ENCODE measurements at regions not wholly inside any gene's neighbourhood (a gene's known extent, or its start where the extent isn't known, plus 50 kb on each side); places are given as distances from the start of the nearest gene placed in this dataset.
"Not testable (repeated sequence)": the region's sequence is repeated elsewhere in the genome, so short reads cannot be mapped to it uniquely, and the experiment has no call there.

- H3K4me3 ChIP-seq (ENCODE audit: low read depth, poor library complexity, severe bottlenecking) = no peak overlapping the region
- WGBS, 2 donors = 88 to 96% methylated on average over 1 of the region's 1 CpG
- TF ChIP-seq CTCF (IDR thresholded peaks at IDR 0.05) (no peak), POLR2A (IDR thresholded peaks at IDR 0.05) (no peak)
- DNase-seq (ENCODE audit: low spot score in 2 of 2) = no peak
- intact Hi-C loops (cut with DNase I; ENCODE audit: low total_unique reads) = no loop called here
Observed at GRCh38 chr12:85626001-85626783, 210.0 kb downstream of the RASSF9 start.

- TF ChIP-seq POLR2A (IDR thresholded peaks at IDR 0.05) (no peak), CTCF (IDR thresholded peaks at IDR 0.05) (no peak)
- intact Hi-C loops (cut with DNase I; ENCODE audit: low total_unique reads) = no loop called here
- DNase-seq (ENCODE audit: low spot score in 2 of 2) = no peak
- no peak overlapping the region for H3K4me3 ChIP-seq (ENCODE audit: low read depth, poor library complexity, severe bottlenecking)
- 60 to 68% methylated on average over 1 of the region's 1 CpG for WGBS, 2 donors
Observed at GRCh38 chr12:85626784-85627171, 209.4 kb downstream of the RASSF9 start.

- WGBS, 2 donors = 50% methylated on average over 2 of the region's 2 CpGs
- TF ChIP-seq CTCF (IDR thresholded peaks at IDR 0.05) = no peak
- no peak for TF ChIP-seq POLR2A (IDR thresholded peaks at IDR 0.05)
- intact Hi-C loops (cut with DNase I; ENCODE audit: low total_unique reads) = no loop called here
- H3K4me3 ChIP-seq (ENCODE audit: low read depth, poor library complexity, severe bottlenecking) = no peak overlapping the region
- DNase-seq (ENCODE audit: low spot score in 2 of 2) = no peak
Observed at GRCh38 chr12:85627584-85627983, 208.6 kb downstream of the RASSF9 start.

GRCh38 chr12:85628562-85628961 lies 207.6 kb downstream of the RASSF9 start:
- 97 to 100% methylated on average over 2 of the region's 2 CpGs for WGBS, 2 donors
- intact Hi-C loops (cut with DNase I; ENCODE audit: low total_unique reads); DNase-seq (ENCODE audit: low spot score in 2 of 2); H3K4me3 ChIP-seq (ENCODE audit: low read depth, poor library complexity, severe bottlenecking): not testable (repeated sequence)

GRCh38 chr12:85630851-85631250 lies 205.4 kb downstream of the RASSF9 start:
- intact Hi-C loops (cut with DNase I; ENCODE audit: low total_unique reads) = no loop called here
- WGBS, 2 donors = 82 to 88% methylated on average over 2 of the region's 2 CpGs
- TF ChIP-seq CTCF (IDR thresholded peaks at IDR 0.05) = no peak
- no peak for TF ChIP-seq POLR2A (IDR thresholded peaks at IDR 0.05)
- DNase-seq (ENCODE audit: low spot score in 2 of 2) = no peak
- no peak overlapping the region for H3K4me3 ChIP-seq (ENCODE audit: low read depth, poor library complexity, severe bottlenecking)

GRCh38 chr12:85632390-85632789 lies 203.8 kb downstream of the RASSF9 start:
- WGBS, 2 donors = 14% methylated on average over 2 of the region's 2 CpGs
- no peak for DNase-seq (ENCODE audit: low spot score in 2 of 2)
- intact Hi-C loops (cut with DNase I; ENCODE audit: low total_unique reads) = no loop called here
- no peak for TF ChIP-seq POLR2A (IDR thresholded peaks at IDR 0.05)
- TF ChIP-seq CTCF (IDR thresholded peaks at IDR 0.05) = no peak
- H3K4me3 ChIP-seq (ENCODE audit: low read depth, poor library complexity, severe bottlenecking) = no peak overlapping the region

All from lower leg skin (tissue), 4 donors.